ENCODE measurements at regions not wholly inside any gene's neighbourhood (a gene's known extent, or its start where the extent isn't known, plus 50 kb on each side); places are given as distances from the start of the nearest gene placed in this dataset.
"Not testable (repeated sequence)": the region's sequence is repeated elsewhere in the genome, so short reads cannot be mapped to it uniquely, and the experiment has no call there.

- DNase-seq, result not testable (repeated sequence)
Measured at GRCh38 chr15:20306497-20307106, 235.0 kb downstream of the GOLGA6L6 start.

- DNase-seq, result not testable (repeated sequence)
Measured at GRCh38 chr15:20305912-20306311, 235.7 kb downstream of the GOLGA6L6 start.

GRCh38 chr15:20305015-20305465 lies 236.6 kb downstream of the GOLGA6L6 start:
- not testable (repeated sequence) for DNase-seq

GRCh38 chr15:20304282-20305014 lies 237.2 kb downstream of the GOLGA6L6 start:
- DNase-seq, result not testable (repeated sequence)

GRCh38 chr15:20303248-20304171 lies 238.1 kb downstream of the GOLGA6L6 start:
- DNase-seq, result not testable (repeated sequence)

GRCh38 chr15:20302141-20303069 lies 239.2 kb downstream of the GOLGA6L6 start:
- DNase-seq, result not testable (repeated sequence)

- DNase-seq, result not testable (repeated sequence)
Measured at GRCh38 chr15:20301471-20302081, 240.0 kb downstream of the GOLGA6L6 start.

GRCh38 chr15:20301041-20301390 lies 240.6 kb downstream of the GOLGA6L6 start:
- not testable (repeated sequence) for DNase-seq

GRCh38 chr15:20300351-20301040 lies 241.1 kb downstream of the GOLGA6L6 start:
- not testable (repeated sequence) for DNase-seq

GRCh38 chr15:20297603-20298123 lies 243.9 kb downstream of the GOLGA6L6 start:
- DNase-seq, result not testable (repeated sequence)

GRCh38 chr15:20296261-20296660 lies 245.3 kb downstream of the GOLGA6L6 start:
- DNase-seq, result not testable (repeated sequence)

GRCh38 chr15:20295238-20295811 lies 246.3 kb downstream of the GOLGA6L6 start:
- no peak for DNase-seq

GRCh38 chr15:20294651-20295237 lies 246.9 kb downstream of the GOLGA6L6 start:
- no peak for DNase-seq

GRCh38 chr15:20292422-20293005 lies 249.1 kb downstream of the GOLGA6L6 start:
- DNase-seq, result not testable (repeated sequence)

- DNase-seq, result not testable (repeated sequence)
Measured at GRCh38 chr15:20291616-20292015, 250.0 kb downstream of the GOLGA6L6 start.

- not testable (repeated sequence) for DNase-seq
Measured at GRCh38 chr15:20290606-20291005, 251.0 kb downstream of the GOLGA6L6 start.

GRCh38 chr15:20289538-20290103 lies 252.0 kb downstream of the GOLGA6L6 start:
- DNase-seq, result not testable (repeated sequence)

GRCh38 chr15:20288800-20289537 lies 252.6 kb downstream of the GOLGA6L6 start:
- DNase-seq, result not testable (repeated sequence)
